HepG2 (cell line): ENCODE measurements at regions not wholly inside any gene's neighbourhood (a gene's known extent, or its start where the extent isn't known, plus 50 kb on each side); places are given as distances from the start of the nearest gene placed in this dataset.

ENCODE experiments used
- ATAC-seq: fragments of 200-7000 bp; cut with Tn5 transposase; 3 replicates; pipeline ENCODE4 v1.9.1; 2020; ENCODE audit warnings: mild to moderate bottlenecking, moderate library complexity
- BruUV-seq: library from RNA; stranded (reverse); fragments of 400-500 nt; replicated peaks from 2 replicates; lab custom pipeline; 2021; lab: Mats Ljungman, UMichigan
- CTCF ChIA-PET: fragments of 300-600 bp; formaldehyde crosslinking; extraction: SDS; loops from one replicate; lab custom pipeline; 2021; ENCODE audit warnings: low total read pairs, inconsistent platforms, low intra/inter-chr PET ratio; lab: Yijun Ruan, JAX
- POLR2A ChIA-PET: fragments of 350-600 bp; sonication (Branson Sonifier 250); formaldehyde crosslinking; loops from one replicate; lab custom pipeline; 2020; ENCODE audit warnings: antibody characterized with exemption, inconsistent platforms; lab: Yijun Ruan, JAX
- DNase-seq: peaks from one replicate; pipeline ENCODE4 v3.0.0-alpha.2; 2015; ENCODE audit warnings: low spot score
- FAIRE-seq: peaks from 3 replicates; lab custom pipeline; 2011; peaks lifted over from hg19 to GRCh38; lab: Jason Lieb, UNC
- H2AFZ ChIP-seq: one replicate; pipeline ENCODE4 v1.6.1; 2011; ENCODE audit warnings: low read length, inconsistent platforms
- H3K27ac ChIP-seq: fragments of 300-600 bp; 3 replicates; pipeline ENCODE4 v1.8.0; 2011; ENCODE audit warnings: mixed run types, mild to moderate bottlenecking, mixed read lengths, low read length, inconsistent platforms; ENCODE audit not compliant: insufficient read depth; ENCODE audit errors: extremely low read length
- H3K27me3 ChIP-seq, 2 experiments: fragments of 200-600 bp in 1 of 2; 2 replicates in 1 of 2; 3 replicates in 1 of 2; pipeline versions ENCODE4 v1.6.0 to v1.8.0; 2011; ENCODE audit warnings: low read length in 2 of 2, mild to moderate bottlenecking in 2 of 2, moderate library complexity in 2 of 2, inconsistent platforms in 1 of 2; ENCODE audit not compliant: insufficient read depth in 2 of 2, control insufficient read depth in 1 of 2
- H3K36me3 ChIP-seq, 2 experiments: fragments of 200-600 bp in 1 of 2; replicated peaks in 1 of 2; 2 replicates in 1 of 2; 3 replicates in 1 of 2; pipeline versions ENCODE4 v1.5.1 to v1.8.0; 2011; ENCODE audit warnings: low read length in 2 of 2, inconsistent platforms in 1 of 2; ENCODE audit not compliant: insufficient read depth in 2 of 2, control insufficient read depth in 1 of 2
- H3K4me1 ChIP-seq: 2 replicates; pipeline ENCODE4 v1.5.1; 2012; ENCODE audit warnings: low read length, inconsistent platforms; ENCODE audit not compliant: insufficient read depth
- H3K4me2 ChIP-seq: 2 replicates; pipeline ENCODE4 v1.6.0; 2011; ENCODE audit warnings: low read depth, low read length, inconsistent platforms
- H3K4me3 ChIP-seq, 3 experiments: fragments of 200-600 bp in 1 of 3; sonication (generic), shearing (Covaris generic) in 1 of 3; replicated peaks in 1 of 3; 2 replicates each; pipeline ENCODE4 v1.5.1; 2011 to 2016; ENCODE audit warnings: low read length in 3 of 3, inconsistent platforms in 2 of 3, low read depth in 2 of 3, mild to moderate bottlenecking in 2 of 3, control low read depth in 1 of 3, mixed read lengths in 1 of 3; ENCODE audit not compliant: insufficient read depth in 1 of 3
- H3K79me2 ChIP-seq: one replicate; pipeline ENCODE4 v1.6.1; 2011; ENCODE audit warnings: low read length, inconsistent platforms; ENCODE audit not compliant: insufficient read depth
- H3K9ac ChIP-seq: 2 replicates; pipeline ENCODE4 v1.6.0; 2011; ENCODE audit warnings: mild to moderate bottlenecking, low read depth, low read length, inconsistent platforms; ENCODE audit not compliant: insufficient read depth
- H3K9me3 ChIP-seq: 2 replicates; pipeline ENCODE4 v1.5.1; 2012; ENCODE audit warnings: mild to moderate bottlenecking, low read length
- H4K20me1 ChIP-seq: 2 replicates; pipeline ENCODE4 v1.6.0; 2011; ENCODE audit warnings: inconsistent platforms, mild to moderate bottlenecking, low read length, moderate library complexity; ENCODE audit not compliant: insufficient read depth
- AGO2 ChIP-seq: fragments of 200-400 bp; formaldehyde crosslinking; optimal IDR thresholded peaks from 2 replicates; pipeline ENCODE3; 2017; ENCODE audit warnings: mild to moderate bottlenecking, low read depth, low read length, moderate library complexity
- HMGA1 ChIP-seq: sonication (generic); formaldehyde crosslinking; conservative IDR thresholded peaks from 2 replicates; pipeline ENCODE4 v1.4.0; 2020; ENCODE audit warnings: missing genetic modification reagents
- IKZF1 ChIP-seq: fragments of 450-650 bp; IDR thresholded peaks from 2 replicates; pipeline ENCODE4 v1.7.1; 2016
- IRF9 ChIP-seq: sonication (generic); formaldehyde crosslinking; IDR thresholded peaks from 2 replicates; pipeline ENCODE4 v1.8.0; 2022; ENCODE audit warnings: missing genetic modification reagents, mild to moderate bottlenecking, borderline replicate concordance
- IRX3 ChIP-seq: sonication (generic); formaldehyde crosslinking; IDR thresholded peaks from 2 replicates; pipeline ENCODE4 v1.8.1; 2023; ENCODE audit warnings: mild to moderate bottlenecking, low read depth, missing genetic modification reagents, borderline replicate concordance
- KDM1A ChIP-seq: IDR thresholded peaks from 2 replicates; pipeline ENCODE4 v1.6.1; 2016; ENCODE audit warnings: missing compliant biosample characterization
- MBNL3 ChIP-seq: fragments of 250-450 bp; sonication (Bioruptor Pico); conservative IDR thresholded peaks from 2 replicates; pipeline ENCODE4 v1.8.0; 2022; ENCODE audit warnings: mild to moderate bottlenecking, inconsistent platforms
- MTF1 ChIP-seq: sonication (generic); formaldehyde crosslinking; IDR thresholded peaks from 2 replicates; pipeline ENCODE4 v1.5.0; 2020; ENCODE audit warnings: missing genetic modification reagents
- SP5 ChIP-seq: IDR thresholded peaks from 2 replicates; pipeline ENCODE4 v1.6.1; 2016; ENCODE audit warnings: low read depth, borderline replicate concordance
- TBP ChIP-seq: sonication (generic); formaldehyde crosslinking; IDR thresholded peaks from 2 replicates; pipeline ENCODE4 v1.5.0; 2020; ENCODE audit warnings: missing genetic modification reagents
- THAP8 ChIP-seq: sonication (generic); formaldehyde crosslinking; IDR thresholded peaks from 2 replicates; pipeline ENCODE4 v1.5.1; 2020; ENCODE audit warnings: missing genetic modification reagents, mild to moderate bottlenecking, borderline replicate concordance
- ZFP62 ChIP-seq: sonication (generic); formaldehyde crosslinking; IDR thresholded peaks from 2 replicates; pipeline ENCODE4 v1.4.0; 2020; ENCODE audit warnings: missing genetic modification reagents
- ZNF121 ChIP-seq: sonication (generic); formaldehyde crosslinking; IDR thresholded peaks from 2 replicates; pipeline ENCODE4 v1.5.0; 2020; ENCODE audit warnings: mild to moderate bottlenecking, missing genetic modification reagents
- ZNF33B ChIP-seq: sonication (generic); formaldehyde crosslinking; IDR thresholded peaks from 2 replicates; pipeline ENCODE4 v1.5.1; 2020; ENCODE audit warnings: mild to moderate bottlenecking, missing genetic modification reagents
- ZNF678 ChIP-seq: sonication (generic); formaldehyde crosslinking; IDR thresholded peaks from 2 replicates; pipeline ENCODE4 v1.4.0; 2020; ENCODE audit warnings: mild to moderate bottlenecking, missing genetic modification reagents
- WGBS: methylation state at CpG from one replicate; pipeline ENCODE4 v1.1.6; 2017; ENCODE audit warnings: low lambda C conversion rate; 5-methylcytosine and 5-hydroxymethylcytosine counted together
- in situ Hi-C: cut with HindIII; loops from 2 replicates; pipeline ENCODE4 v1.10.0; 2017; ENCODE audit warnings: low pct_unique_long_range_greater_than_20kb; ENCODE audit not compliant: extremely low pct_ligation_motif_present
- intact Hi-C: fragments of 100-400 bp; cut with micrococcal nuclease; formaldehyde crosslinking; loops from one replicate; pipeline ENCODE4 v1.10.0; 2022; ENCODE audit not compliant: unreplicated experiment
- TF ChIP-seq, protein P1 (sequence below): sonication (generic); formaldehyde crosslinking; IDR thresholded peaks from 2 replicates; pipeline ENCODE4 v1.5.0; 2020; ENCODE audit warnings: missing genetic modification reagents
- TF ChIP-seq, protein P2 (sequence below): sonication (generic); formaldehyde crosslinking; IDR thresholded peaks from 2 replicates; pipeline ENCODE4 v1.9.0; 2022; ENCODE audit warnings: missing genetic modification reagents, mild to moderate bottlenecking, borderline replicate concordance
- TF ChIP-seq, protein P3 (sequence below): sonication (generic); formaldehyde crosslinking; IDR thresholded peaks from 2 replicates; pipeline ENCODE4 v1.5.1; 2020; ENCODE audit warnings: mild to moderate bottlenecking, missing genetic modification reagents, borderline replicate concordance

DNA sequence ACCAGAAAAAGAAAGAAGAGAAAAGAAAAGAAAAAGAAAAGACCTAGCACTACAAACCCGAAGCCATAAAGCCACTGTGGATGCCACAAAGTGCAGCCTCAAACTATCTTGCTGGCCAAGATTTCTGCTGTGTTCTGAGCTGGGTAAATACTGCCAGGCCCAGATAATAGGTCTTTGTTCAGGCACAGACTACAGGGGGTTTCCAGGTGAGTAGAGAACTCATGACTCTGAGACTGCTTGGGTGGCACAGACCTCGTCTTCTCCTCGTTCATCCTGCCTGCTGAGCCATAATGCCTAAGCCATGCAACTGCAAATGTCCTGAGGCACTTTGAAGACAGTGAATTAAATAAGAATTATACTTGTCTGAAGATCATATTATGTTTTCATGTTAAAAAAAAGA is 651.8 kb downstream of the LMO4 start:
- no peak overlapping the region for H2AFZ ChIP-seq
- CTCF ChIA-PET, result no interaction called here
- intact Hi-C loops, result no loop called here
- WGBS, result 0% methylated on average over 3 of the region's 3 CpGs
- no peak for FAIRE-seq
- H3K4me3 ChIP-seq, result no peak overlapping the region
- no TSS peak for BruUV-seq
- H3K4me2 ChIP-seq, result no peak overlapping the region
- no peaks in the 10 kb centered on the region for H3K36me3 ChIP-seq
- no peaks in the 10 kb centered on the region for H3K79me2 ChIP-seq
- DNase-seq, result no peak
- H3K27me3 ChIP-seq, result peaks cover 0 to 4% of the 10 kb centered on the region in 2 experiments; a peak in 1 of 5 replicates
- no peaks in the 10 kb centered on the region for H3K4me1 ChIP-seq
- H3K9ac ChIP-seq, result no peak overlapping the region
- no peaks in the 10 kb centered on the region for H4K20me1 ChIP-seq
- H3K27ac ChIP-seq, result no peak overlapping the region
- POLR2A ChIA-PET, result no interaction called here
- ATAC-seq, result no peak; the same call in 2 of the 3 replicates
- TF ChIP-seq TBP, result no peak
- TF ChIP-seq ZNF121 (CRISPR knock-in tag), result no peak
- TF ChIP-seq, protein P1, sequence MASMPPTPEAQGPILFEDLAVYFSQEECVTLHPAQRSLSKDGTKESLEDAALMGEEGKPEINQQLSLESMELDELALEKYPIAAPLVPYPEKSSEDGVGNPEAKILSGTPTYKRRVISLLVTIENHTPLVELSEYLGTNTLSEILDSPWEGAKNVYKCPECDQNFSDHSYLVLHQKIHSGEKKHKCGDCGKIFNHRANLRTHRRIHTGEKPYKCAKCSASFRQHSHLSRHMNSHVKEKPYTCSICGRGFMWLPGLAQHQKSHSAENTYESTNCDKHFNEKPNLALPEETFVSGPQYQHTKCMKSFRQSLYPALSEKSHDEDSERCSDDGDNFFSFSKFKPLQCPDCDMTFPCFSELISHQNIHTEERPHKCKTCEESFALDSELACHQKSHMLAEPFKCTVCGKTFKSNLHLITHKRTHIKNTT (CRISPR knock-in tag), result no peak
- TF ChIP-seq SP5 (CRISPR knock-in tag), result no peak
- TF ChIP-seq ZNF678 (CRISPR knock-in tag), result no peak
- TF ChIP-seq, protein P2, sequence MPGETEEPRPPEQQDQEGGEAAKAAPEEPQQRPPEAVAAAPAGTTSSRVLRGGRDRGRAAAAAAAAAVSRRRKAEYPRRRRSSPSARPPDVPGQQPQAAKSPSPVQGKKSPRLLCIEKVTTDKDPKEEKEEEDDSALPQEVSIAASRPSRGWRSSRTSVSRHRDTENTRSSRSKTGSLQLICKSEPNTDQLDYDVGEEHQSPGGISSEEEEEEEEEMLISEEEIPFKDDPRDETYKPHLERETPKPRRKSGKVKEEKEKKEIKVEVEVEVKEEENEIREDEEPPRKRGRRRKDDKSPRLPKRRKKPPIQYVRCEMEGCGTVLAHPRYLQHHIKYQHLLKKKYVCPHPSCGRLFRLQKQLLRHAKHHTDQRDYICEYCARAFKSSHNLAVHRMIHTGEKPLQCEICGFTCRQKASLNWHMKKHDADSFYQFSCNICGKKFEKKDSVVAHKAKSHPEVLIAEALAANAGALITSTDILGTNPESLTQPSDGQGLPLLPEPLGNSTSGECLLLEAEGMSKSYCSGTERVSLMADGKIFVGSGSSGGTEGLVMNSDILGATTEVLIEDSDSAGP, result no peak
- no peak for TF ChIP-seq AGO2
- no peak for TF ChIP-seq IRX3 (CRISPR knock-in tag)
- TF ChIP-seq THAP8 (CRISPR knock-in tag), result no peak
- TF ChIP-seq ZNF33B (CRISPR knock-in tag), result no peak
- TF ChIP-seq MTF1 (CRISPR knock-in tag), result no peak
- TF ChIP-seq, protein P3, sequence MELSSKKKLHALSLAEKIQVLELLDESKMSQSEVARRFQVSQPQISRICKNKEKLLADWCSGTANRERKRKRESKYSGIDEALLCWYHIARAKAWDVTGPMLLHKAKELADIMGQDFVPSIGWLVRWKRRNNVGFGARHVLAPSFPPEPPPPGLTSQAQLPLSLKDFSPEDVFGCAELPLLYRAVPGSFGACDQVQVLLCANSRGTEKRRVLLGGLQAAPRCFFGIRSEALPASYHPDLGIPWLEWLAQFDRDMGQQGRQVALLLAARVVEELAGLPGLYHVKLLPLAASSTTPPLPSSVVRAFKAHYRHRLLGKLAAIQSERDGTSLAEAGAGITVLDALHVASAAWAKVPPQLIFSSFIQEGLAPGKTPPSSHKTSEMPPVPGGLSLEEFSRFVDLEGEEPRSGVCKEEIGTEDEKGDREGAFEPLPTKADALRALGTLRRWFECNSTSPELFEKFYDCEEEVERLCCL (CRISPR knock-in tag), result no peak
- no peak for TF ChIP-seq HMGA1 (CRISPR knock-in tag)
- TF ChIP-seq IKZF1, result no peak
- no peak for TF ChIP-seq IRF9 (CRISPR knock-in tag)
- TF ChIP-seq KDM1A (CRISPR knock-in tag), result no peak
- TF ChIP-seq MBNL3 (CRISPR knock-in tag), result no peak
- no peak for TF ChIP-seq ZFP62
- in situ Hi-C loops, result no loop called here
- H3K9me3 ChIP-seq, result no peaks in the 10 kb centered on the region
